H7 (cell line): ENCODE measurements at regions not wholly inside any gene's neighbourhood (a gene's known extent, or its start where the extent isn't known, plus 50 kb on each side); places are given as distances from the start of the nearest gene placed in this dataset.

Experiments used
- DNase-seq: peaks from one replicate; pipeline ENCODE4 v3.0.0; 2012
- H3K27me3 ChIP-seq: 2 replicates; pipeline ENCODE4 v1.6.0; 2011; ENCODE audit warnings: mild to moderate bottlenecking, low read length; ENCODE audit not compliant: control insufficient read depth, insufficient read depth
- H3K36me3 ChIP-seq: replicated peaks from 2 replicates; pipeline ENCODE4 v1.5.1; 2011; ENCODE audit warnings: low read length; ENCODE audit not compliant: control insufficient read depth, insufficient read depth
- H3K4me3 ChIP-seq: 2 replicates; pipeline ENCODE4 v1.5.1; 2011; ENCODE audit warnings: low read depth, mild to moderate bottlenecking, control low read depth, low read length, moderate library complexity; ENCODE audit not compliant: insufficient read depth

- H3K27me3 ChIP-seq, result no peaks in the 10 kb centered on the region
- H3K36me3 ChIP-seq, result no peaks in the 10 kb centered on the region
- no peak overlapping the region for H3K4me3 ChIP-seq
- no peak for DNase-seq
These were observed 400.3 kb downstream of the ICE1 start for GRCh38 chr5:5822729-5823257.

GRCh38 chr5:5816960-5817359 lies 394.5 kb downstream of the ICE1 start:
- Histone ChIP-seq H3K4me3 (no peak overlapping the region), H3K27me3 (no peaks in the 10 kb centered on the region), H3K36me3 (no peaks in the 10 kb centered on the region)
- DNase-seq, result no peak

GRCh38 chr5:5813441-5813840 lies 391.0 kb downstream of the ICE1 start:
- Histone ChIP-seq H3K27me3 (no peaks in the 10 kb centered on the region), H3K4me3 (no peak overlapping the region), H3K36me3 (no peaks in the 10 kb centered on the region)
- no peak for DNase-seq

- no peak overlapping the region for H3K4me3 ChIP-seq
- H3K36me3 ChIP-seq, result no peaks in the 10 kb centered on the region
- H3K27me3 ChIP-seq, result no peaks in the 10 kb centered on the region
- DNase-seq, result no peak
These were observed 388.0 kb downstream of the ICE1 start for GRCh38 chr5:5810461-5810860.

- H3K36me3 ChIP-seq, result no peaks in the 10 kb centered on the region
- no peak overlapping the region for H3K4me3 ChIP-seq
- no peak for DNase-seq
- H3K27me3 ChIP-seq, result no peaks in the 10 kb centered on the region
These were observed 383.4 kb downstream of the ICE1 start for GRCh38 chr5:5805916-5806315.

GRCh38 chr5:5804478-5805233 lies 382.2 kb downstream of the ICE1 start:
- no peak for DNase-seq
- no peaks in the 10 kb centered on the region for H3K36me3 ChIP-seq
- H3K27me3 ChIP-seq, result no peaks in the 10 kb centered on the region
- no peak overlapping the region for H3K4me3 ChIP-seq

- no peaks in the 10 kb centered on the region for H3K36me3 ChIP-seq
These were observed 378.6 kb downstream of the ICE1 start for GRCh38 chr5:5800801-5801761.

GRCh38 chr5:5799826-5800225 lies 377.3 kb downstream of the ICE1 start:
- DNase-seq, result no peak
- no peaks in the 10 kb centered on the region for H3K36me3 ChIP-seq

More at GRCh38 chr5:5800801-5801761, 378.6 kb downstream of the ICE1 start:
- no peak for DNase-seq
- no peak overlapping the region for H3K4me3 ChIP-seq
- no peaks in the 10 kb centered on the region for H3K27me3 ChIP-seq

GRCh38 chr5:5799229-5799628 lies 376.8 kb downstream of the ICE1 start:
- Histone ChIP-seq H3K27me3 (no peaks in the 10 kb centered on the region), H3K36me3 (no peaks in the 10 kb centered on the region), H3K4me3 (no peak overlapping the region)
- DNase-seq, result no peak

More at GRCh38 chr5:5799826-5800225, 377.3 kb downstream of the ICE1 start:
- Histone ChIP-seq H3K27me3 (no peaks in the 10 kb centered on the region), H3K4me3 (no peak overlapping the region)

- DNase-seq, result no peak
- Histone ChIP-seq H3K4me3 (no peak overlapping the region), H3K27me3 (no peaks in the 10 kb centered on the region), H3K36me3 (no peaks in the 10 kb centered on the region)
These were observed 376.0 kb downstream of the ICE1 start for GRCh38 chr5:5798462-5798861.

- H3K4me3 ChIP-seq, result no peak overlapping the region
- H3K36me3 ChIP-seq, result no peaks in the 10 kb centered on the region
- DNase-seq, result no peak
- no peaks in the 10 kb centered on the region for H3K27me3 ChIP-seq
These were observed 375.6 kb downstream of the ICE1 start for GRCh38 chr5:5798041-5798440.

- DNase-seq, result no peak
- Histone ChIP-seq H3K4me3 (no peak overlapping the region), H3K36me3 (no peaks in the 10 kb centered on the region), H3K27me3 (no peaks in the 10 kb centered on the region)
These were observed 372.7 kb downstream of the ICE1 start for GRCh38 chr5:5795074-5795771.

- Histone ChIP-seq H3K27me3 (no peaks in the 10 kb centered on the region), H3K36me3 (no peaks in the 10 kb centered on the region), H3K4me3 (no peak overlapping the region)
- DNase-seq, result no peak
These were observed 371.7 kb downstream of the ICE1 start for GRCh38 chr5:5794118-5794560.
